Activated B cell treated with CpG ODN at 0.5 μM for 24 hours (primary cell): ENCODE measurements at regions not wholly inside any gene's neighbourhood (a gene's known extent, or its start where the extent isn't known, plus 50 kb on each side); places are given as distances from the start of the nearest gene placed in this dataset.

Experiments
- ATAC-seq: fragments of 200-7000 bp; cut with Tn5 transposase; one replicate; pipeline ENCODE4 v1.10.0; 2021; ENCODE audit warnings: low read depth, mild to moderate bottlenecking, moderate library complexity
- CTCF ChIA-PET: fragments of 350-600 bp; sonication (Branson Sonifier 250); formaldehyde crosslinking; loops from one replicate; lab custom pipeline; 2021; ENCODE audit warnings: antibody characterized with exemption; lab: Charles Lee
- POLR2A ChIA-PET: fragments of 350-600 bp; sonication (Branson Sonifier 250); formaldehyde crosslinking; loops from one replicate; lab custom pipeline; 2021; ENCODE audit warnings: antibody characterized with exemption; lab: Charles Lee
- DNase-seq: peaks from one replicate; pipeline ENCODE4 v3.0.0; 2022
- H3K27ac Mint-ChIP-seq: one replicate; pipeline ENCODE4 v1.8.0; 2020; ENCODE audit warnings: mixed read lengths
- H3K27me3 Mint-ChIP-seq: one replicate; pipeline ENCODE4 v1.8.0; 2021; ENCODE audit warnings: mixed read lengths
- H3K36me3 Mint-ChIP-seq: one replicate; pipeline ENCODE4 v1.8.0; 2021; ENCODE audit warnings: low read depth, mixed read lengths
- H3K4me1 Mint-ChIP-seq: one replicate; pipeline ENCODE4 v1.8.0; 2021; ENCODE audit warnings: mixed read lengths
- H3K4me3 Mint-ChIP-seq: one replicate; pipeline ENCODE4 v1.8.0; 2020; ENCODE audit warnings: mild to moderate bottlenecking, mixed read lengths
- H3K9me3 Mint-ChIP-seq: one replicate; pipeline ENCODE4 v1.8.0; 2020; ENCODE audit warnings: mixed read lengths
- intact Hi-C: fragments of 100-400 bp; cut with micrococcal nuclease; formaldehyde crosslinking; loops from one replicate; pipeline ENCODE4 v1.15.1; 2024
- TF ChIP-seq, protein P1 (sequence below): fragments of 200-600 bp; IDR thresholded peaks from one replicate; pipeline ENCODE4 v1.8.0; 2022; ENCODE audit warnings: antibody characterized with exemption, mild to moderate bottlenecking

DNA sequence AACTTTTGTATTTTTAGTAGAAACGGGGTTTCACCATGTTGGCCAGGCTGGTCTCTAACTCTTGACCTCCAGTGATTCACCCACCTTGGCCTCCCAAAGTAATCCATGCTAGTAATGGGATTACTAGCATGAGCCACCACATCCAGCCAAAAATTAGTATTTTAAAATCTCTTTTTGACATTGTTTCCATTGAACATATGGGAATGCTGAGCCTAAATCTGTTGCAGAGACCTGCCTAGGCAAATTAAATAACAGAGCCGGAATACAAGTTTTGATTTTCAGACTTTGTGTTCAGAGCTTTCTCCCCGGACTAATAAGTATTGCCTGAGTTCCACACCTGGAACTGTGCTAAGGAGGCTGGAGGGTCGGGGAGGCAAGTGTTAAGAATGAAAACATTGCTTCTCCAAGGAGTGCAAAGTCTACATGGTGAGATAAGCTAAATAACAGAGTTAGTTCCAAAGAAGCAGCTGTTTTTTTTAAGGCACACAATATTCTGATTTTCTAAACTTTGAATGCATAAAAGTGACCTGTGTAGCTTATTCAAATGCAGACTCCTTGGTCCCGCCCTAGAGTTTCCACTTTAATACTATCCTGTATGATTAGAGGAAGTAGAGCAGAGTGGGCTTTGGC, 150.6 kb upstream of the CELF4 start:
- H3K27me3 Mint-ChIP-seq = no peaks in the 10 kb centered on the region
- no peaks in the 10 kb centered on the region for H3K36me3 Mint-ChIP-seq
- DNase-seq (no peak), ATAC-seq (no peak)
- H3K9me3 Mint-ChIP-seq = no peaks in the 10 kb centered on the region
- ChIA-PET POLR2A (no interaction called here), CTCF (interaction anchor here (0.6 kb wide), 1 partner anchor 26 kb away, joined by 3 read pairs; no protein-coding TSS in a partner anchor)
- TF ChIP-seq, protein P1, sequence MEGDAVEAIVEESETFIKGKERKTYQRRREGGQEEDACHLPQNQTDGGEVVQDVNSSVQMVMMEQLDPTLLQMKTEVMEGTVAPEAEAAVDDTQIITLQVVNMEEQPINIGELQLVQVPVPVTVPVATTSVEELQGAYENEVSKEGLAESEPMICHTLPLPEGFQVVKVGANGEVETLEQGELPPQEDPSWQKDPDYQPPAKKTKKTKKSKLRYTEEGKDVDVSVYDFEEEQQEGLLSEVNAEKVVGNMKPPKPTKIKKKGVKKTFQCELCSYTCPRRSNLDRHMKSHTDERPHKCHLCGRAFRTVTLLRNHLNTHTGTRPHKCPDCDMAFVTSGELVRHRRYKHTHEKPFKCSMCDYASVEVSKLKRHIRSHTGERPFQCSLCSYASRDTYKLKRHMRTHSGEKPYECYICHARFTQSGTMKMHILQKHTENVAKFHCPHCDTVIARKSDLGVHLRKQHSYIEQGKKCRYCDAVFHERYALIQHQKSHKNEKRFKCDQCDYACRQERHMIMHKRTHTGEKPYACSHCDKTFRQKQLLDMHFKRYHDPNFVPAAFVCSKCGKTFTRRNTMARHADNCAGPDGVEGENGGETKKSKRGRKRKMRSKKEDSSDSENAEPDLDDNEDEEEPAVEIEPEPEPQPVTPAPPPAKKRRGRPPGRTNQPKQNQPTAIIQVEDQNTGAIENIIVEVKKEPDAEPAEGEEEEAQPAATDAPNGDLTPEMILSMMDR = no peak
- H3K27ac Mint-ChIP-seq = no peak overlapping the region
- no peak overlapping the region for H3K4me3 Mint-ChIP-seq
- H3K4me1 Mint-ChIP-seq = no peaks in the 10 kb centered on the region
- intact Hi-C loops = no loop called here

DNA sequence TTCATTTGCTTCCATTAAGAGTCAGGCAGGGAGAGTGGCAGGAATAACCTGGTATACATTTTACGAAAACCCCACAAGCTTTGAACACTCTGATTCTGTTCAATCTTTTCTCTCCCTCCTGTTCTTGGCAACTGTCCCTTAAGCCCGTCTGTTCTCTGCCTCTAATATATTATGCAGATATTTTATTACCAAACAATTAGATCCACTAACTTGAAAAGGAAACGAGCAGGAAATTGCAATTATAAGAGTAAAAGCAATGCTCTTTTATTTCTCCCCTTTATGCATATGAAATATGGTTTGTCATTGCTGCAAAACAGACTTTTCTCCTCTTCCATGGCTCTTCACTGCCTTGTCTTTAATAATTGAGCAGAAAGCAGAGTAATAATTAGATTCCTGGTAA, 149.1 kb upstream of the CELF4 start:
- TF ChIP-seq, protein P1 = no peak
- Mint-ChIP-seq H3K27me3 (no peaks in the 10 kb centered on the region), H3K4me3 (no peak overlapping the region), H3K4me1 (no peaks in the 10 kb centered on the region), H3K9me3 (no peaks in the 10 kb centered on the region), H3K27ac (no peak overlapping the region), H3K36me3 (no peaks in the 10 kb centered on the region)
- ATAC-seq = no peak
- CTCF ChIA-PET = no interaction called here
- intact Hi-C loops = no loop called here
- POLR2A ChIA-PET = no interaction called here
- DNase-seq = no peak

DNA sequence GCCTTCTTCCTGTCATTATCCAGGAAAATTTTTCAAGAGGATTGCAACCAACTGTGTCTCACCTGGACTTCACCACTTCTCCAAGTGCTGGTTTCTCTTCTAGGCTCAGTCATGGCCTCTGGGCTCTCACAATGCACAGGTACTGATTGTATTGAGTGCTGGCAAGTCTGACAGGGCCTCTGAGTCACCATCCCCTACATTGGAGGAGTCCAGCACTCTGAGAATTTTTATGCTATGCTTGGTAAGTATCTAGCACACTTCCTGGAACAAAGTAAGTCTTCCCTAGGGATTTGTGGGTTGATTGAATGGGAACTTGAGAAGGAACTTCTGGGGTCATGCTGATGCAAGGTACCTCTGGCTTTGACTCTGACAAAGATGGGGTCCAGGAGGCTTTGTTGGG, 147.2 kb upstream of the CELF4 start:
- no peaks in the 10 kb centered on the region for H3K4me1 Mint-ChIP-seq
- DNase-seq (no peak), ATAC-seq (no peak)
- intact Hi-C loops = no loop called here
- H3K4me3 Mint-ChIP-seq = no peak overlapping the region
- H3K27ac Mint-ChIP-seq = no peak overlapping the region
- no peaks in the 10 kb centered on the region for H3K9me3 Mint-ChIP-seq
- H3K36me3 Mint-ChIP-seq = no peaks in the 10 kb centered on the region
- no peaks in the 10 kb centered on the region for H3K27me3 Mint-ChIP-seq
- TF ChIP-seq, protein P1 = no peak
- CTCF ChIA-PET = no interaction called here
- POLR2A ChIA-PET = no interaction called here

DNA sequence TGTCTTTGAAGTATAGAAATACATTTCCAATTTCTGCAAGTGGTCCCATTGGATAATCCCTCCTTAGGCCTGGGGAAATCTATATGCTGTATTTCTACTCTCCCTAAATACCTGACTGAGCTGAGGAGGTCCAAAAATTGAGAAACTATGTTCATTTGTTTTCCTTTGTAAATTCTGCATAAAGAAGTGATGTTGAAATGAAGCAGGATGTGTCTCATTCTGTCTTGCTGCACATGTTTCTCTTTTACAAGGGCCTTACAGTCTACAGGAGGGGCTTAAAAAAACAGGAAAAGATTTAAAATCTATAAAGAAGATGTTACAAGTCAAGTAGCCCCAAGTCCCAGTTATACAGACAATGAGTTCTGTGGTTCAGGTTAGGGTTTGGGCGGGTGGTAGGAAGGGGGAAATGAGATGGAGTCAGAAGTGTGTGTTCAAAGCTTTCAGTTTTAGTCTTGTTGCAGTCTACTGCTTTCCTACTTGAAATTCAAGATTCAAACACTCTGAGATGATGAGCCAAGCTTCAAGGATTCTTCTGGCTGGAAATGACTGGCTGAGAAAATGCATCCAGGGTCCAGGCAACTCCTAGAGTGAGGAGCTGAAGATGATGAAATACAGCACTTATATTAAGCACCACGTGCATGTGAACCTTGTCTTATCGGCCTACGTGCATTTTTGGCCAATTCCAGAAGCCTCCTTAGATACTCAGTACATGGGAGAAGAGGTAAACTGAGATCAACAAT, 146.3 kb upstream of the CELF4 start:
- no peak overlapping the region for H3K27ac Mint-ChIP-seq
- no peak for DNase-seq
- no peaks in the 10 kb centered on the region for H3K4me1 Mint-ChIP-seq
- POLR2A ChIA-PET = no interaction called here
- no peaks in the 10 kb centered on the region for H3K27me3 Mint-ChIP-seq
- TF ChIP-seq, protein P1 = no peak
- H3K4me3 Mint-ChIP-seq = no peak overlapping the region
- intact Hi-C loops = no loop called here
- no peak for ATAC-seq
- H3K9me3 Mint-ChIP-seq = no peaks in the 10 kb centered on the region
- CTCF ChIA-PET = no interaction called here
- H3K36me3 Mint-ChIP-seq = no peaks in the 10 kb centered on the region

DNA sequence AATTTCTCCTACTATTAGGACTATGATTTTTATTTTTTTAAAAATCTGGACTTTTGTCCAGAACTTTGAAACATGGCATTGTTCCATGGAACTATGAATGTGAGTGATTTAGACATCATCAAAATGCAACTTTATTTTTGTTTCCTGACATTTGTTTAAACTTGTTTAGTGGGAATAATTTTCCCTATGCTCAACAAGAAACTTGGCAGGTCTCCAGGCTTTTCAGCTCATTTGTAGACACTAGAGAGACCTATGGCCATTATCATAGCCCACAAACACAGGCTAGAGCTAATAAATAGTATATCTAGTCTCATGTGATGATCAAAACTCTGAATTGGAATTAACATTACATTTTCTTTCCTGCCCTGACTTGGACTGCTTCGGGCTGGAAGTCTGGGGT, 145.1 kb upstream of the CELF4 start:
- POLR2A ChIA-PET = no interaction called here
- Mint-ChIP-seq H3K4me3 (no peak overlapping the region), H3K27me3 (no peaks in the 10 kb centered on the region), H3K27ac (no peak overlapping the region), H3K9me3 (no peaks in the 10 kb centered on the region), H3K36me3 (no peaks in the 10 kb centered on the region), H3K4me1 (no peaks in the 10 kb centered on the region)
- CTCF ChIA-PET = no interaction called here
- ATAC-seq = no peak
- intact Hi-C loops = no loop called here
- no peak for DNase-seq
- TF ChIP-seq, protein P1 = no peak
